Esophagus squamous epithelium (tissue), 4 donors: ENCODE measurements at regions not wholly inside any gene's neighbourhood (a gene's known extent, or its start where the extent isn't known, plus 50 kb on each side); places are given as distances from the start of the nearest gene placed in this dataset.

Source experiments
- CTCF ChIP-seq, 6 experiments: fragments of 450-650 bp in 4 of 6; fragments of 200-600 bp in 2 of 6; sonication (generic) in 2 of 6; IDR thresholded peaks; one replicate each; pipeline ENCODE4 v1.5.1; 2016 to 2019; ENCODE audit warnings: antibody characterized with exemption in 6 of 6, mild to moderate bottlenecking in 4 of 6, moderate library complexity in 4 of 6
- POLR2A ChIP-seq, 4 donors: fragments of 450-650 bp; IDR thresholded peaks; one replicate each; pipeline ENCODE4 v1.6.1; 2017; ENCODE audit warnings: antibody characterized with exemption in 4 of 4, mild to moderate bottlenecking in 4 of 4, moderate library complexity in 3 of 4

- no peak for TF ChIP-seq POLR2A (IDR thresholded peaks at IDR 0.05)
- no peak for TF ChIP-seq CTCF (IDR thresholded peaks at IDR 0.05)
These were observed 894.3 kb downstream of the NLGN4Y start for GRCh38 chrY:15418613-15419012.
